Smooth muscle cell (in vitro differentiated cells): ENCODE measurements at regions not wholly inside any gene's neighbourhood (a gene's known extent, or its start where the extent isn't known, plus 50 kb on each side); places are given as distances from the start of the nearest gene placed in this dataset.

ENCODE experiments used
- DNase-seq: peaks from one replicate; lab custom pipeline; 2025; ENCODE audit not compliant: unreplicated experiment; lab: John Stamatoyannopoulos, UW
- H2AFZ ChIP-seq: fragments of 200-600 bp; sonication (generic); 2 replicates; pipeline ENCODE4 v1.6.0; 2016; ENCODE audit warnings: antibody characterized with exemption, low read depth, mild to moderate bottlenecking
- H3F3A ChIP-seq: fragments of 200-600 bp; sonication (generic); 2 replicates; pipeline ENCODE4 v1.6.0; 2017; ENCODE audit warnings: antibody characterized with exemption, low read depth
- H3K27ac ChIP-seq: fragments of 200-600 bp; sonication (generic); 2 replicates; pipeline ENCODE4 v1.5.1; 2016; ENCODE audit warnings: low read depth, mild to moderate bottlenecking
- H3K27me3 ChIP-seq: fragments of 200-600 bp; sonication (generic); 2 replicates; pipeline ENCODE4 v1.6.1; 2016; ENCODE audit warnings: low read depth, mild to moderate bottlenecking
- H3K36me3 ChIP-seq: fragments of 200-600 bp; sonication (generic); 2 replicates; pipeline ENCODE4 v1.5.1; 2016; ENCODE audit warnings: low read depth
- H3K4me1 ChIP-seq: fragments of 200-600 bp; sonication (generic); 2 replicates; pipeline ENCODE4 v1.5.1; 2016; ENCODE audit warnings: low read depth
- H3K4me2 ChIP-seq: fragments of 200-600 bp; sonication (generic); 2 replicates; pipeline ENCODE4 v1.6.0; 2016; ENCODE audit warnings: mild to moderate bottlenecking
- H3K4me3 ChIP-seq: fragments of 200-600 bp; sonication (generic); 2 replicates; pipeline ENCODE4 v1.5.1; 2016; ENCODE audit warnings: mild to moderate bottlenecking
- H3K79me2 ChIP-seq: fragments of 200-600 bp; sonication (generic); 2 replicates; pipeline ENCODE4 v1.6.0; 2016; ENCODE audit warnings: low read depth, mild to moderate bottlenecking
- H3K9ac ChIP-seq: fragments of 200-600 bp; sonication (generic); 2 replicates; pipeline ENCODE4 v1.6.0; 2016; ENCODE audit warnings: low read depth
- H3K9me3 ChIP-seq: fragments of 200-600 bp; sonication (generic); replicated peaks from 2 replicates; pipeline ENCODE4 v1.5.1; 2016; ENCODE audit warnings: low read depth
- H4K20me1 ChIP-seq: fragments of 200-600 bp; sonication (generic); 2 replicates; pipeline ENCODE4 v1.6.0; 2016; ENCODE audit warnings: low read depth
- WGBS: methylation state at CpG from one replicate; pipeline ENCODE4 v1.1.7; 2016; ENCODE audit warnings: low lambda C conversion rate; 5-methylcytosine and 5-hydroxymethylcytosine counted together
- TF ChIP-seq, protein P1 (sequence below): fragments of 200-600 bp; sonication (generic); IDR thresholded peaks from 2 replicates; pipeline ENCODE4 v1.5.1; 2017; ENCODE audit warnings: borderline replicate concordance, mild to moderate bottlenecking, antibody characterized with exemption; ENCODE audit not compliant: insufficient read depth, poor library complexity, severe bottlenecking

DNA sequence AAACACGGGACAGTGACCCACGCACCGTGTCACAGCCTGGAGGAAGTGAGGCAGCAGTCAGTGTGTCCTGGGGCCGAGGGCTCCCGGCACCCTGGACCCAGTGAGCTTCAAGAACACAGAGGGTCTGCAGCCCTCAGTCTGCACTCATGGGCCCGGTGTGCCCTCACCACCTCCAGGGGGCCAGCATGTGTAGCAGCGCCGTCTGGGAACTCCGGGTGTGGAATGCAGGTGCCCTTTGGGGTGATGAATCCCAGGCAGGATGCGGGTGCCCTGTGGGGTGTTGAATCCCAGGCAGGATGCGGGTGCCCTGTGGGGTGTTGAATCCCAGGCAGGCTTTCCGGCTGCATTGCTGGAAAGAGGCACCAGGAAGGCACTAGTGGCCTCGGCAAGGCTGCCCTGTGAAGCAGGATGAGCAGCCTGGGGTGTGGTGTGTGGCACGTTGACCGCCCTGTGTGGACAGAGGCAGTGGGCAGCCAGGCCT is 1399.9 kb downstream of the BRD1 start:
- TF ChIP-seq, protein P1, sequence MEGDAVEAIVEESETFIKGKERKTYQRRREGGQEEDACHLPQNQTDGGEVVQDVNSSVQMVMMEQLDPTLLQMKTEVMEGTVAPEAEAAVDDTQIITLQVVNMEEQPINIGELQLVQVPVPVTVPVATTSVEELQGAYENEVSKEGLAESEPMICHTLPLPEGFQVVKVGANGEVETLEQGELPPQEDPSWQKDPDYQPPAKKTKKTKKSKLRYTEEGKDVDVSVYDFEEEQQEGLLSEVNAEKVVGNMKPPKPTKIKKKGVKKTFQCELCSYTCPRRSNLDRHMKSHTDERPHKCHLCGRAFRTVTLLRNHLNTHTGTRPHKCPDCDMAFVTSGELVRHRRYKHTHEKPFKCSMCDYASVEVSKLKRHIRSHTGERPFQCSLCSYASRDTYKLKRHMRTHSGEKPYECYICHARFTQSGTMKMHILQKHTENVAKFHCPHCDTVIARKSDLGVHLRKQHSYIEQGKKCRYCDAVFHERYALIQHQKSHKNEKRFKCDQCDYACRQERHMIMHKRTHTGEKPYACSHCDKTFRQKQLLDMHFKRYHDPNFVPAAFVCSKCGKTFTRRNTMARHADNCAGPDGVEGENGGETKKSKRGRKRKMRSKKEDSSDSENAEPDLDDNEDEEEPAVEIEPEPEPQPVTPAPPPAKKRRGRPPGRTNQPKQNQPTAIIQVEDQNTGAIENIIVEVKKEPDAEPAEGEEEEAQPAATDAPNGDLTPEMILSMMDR: no peak
- Histone ChIP-seq H3K4me3 (no peak overlapping the region), H3K4me1 (peaks cover 2% of the 10 kb centered on the region), H3K9me3 (no peaks in the 10 kb centered on the region), H4K20me1 (no peaks in the 10 kb centered on the region), H3K27me3 (no peaks in the 10 kb centered on the region), H3K79me2 (no peaks in the 10 kb centered on the region), H3K4me2 (no peak overlapping the region), H2AFZ (no peak overlapping the region), H3K27ac (no peak overlapping the region), H3K9ac (no peak overlapping the region), H3F3A (no peaks in the 10 kb centered on the region), H3K36me3 (no peaks in the 10 kb centered on the region)
- 86% methylated on average over 15 of the region's 15 CpGs for WGBS
- DNase-seq: no peak

GRCh38 chr22:48426466-48427380 is 1401.0 kb downstream of the BRD1 start:
- no peak for DNase-seq
- Histone ChIP-seq H3K4me1 (peaks cover 2% of the 10 kb centered on the region), H3K27me3 (no peaks in the 10 kb centered on the region), H3F3A (no peaks in the 10 kb centered on the region), H4K20me1 (no peaks in the 10 kb centered on the region), H3K9ac (no peak overlapping the region), H3K9me3 (no peaks in the 10 kb centered on the region), H3K79me2 (no peaks in the 10 kb centered on the region), H3K27ac (no peak overlapping the region), H3K4me2 (no peak overlapping the region), H2AFZ (no peak overlapping the region), H3K4me3 (no peak overlapping the region), H3K36me3 (no peaks in the 10 kb centered on the region)
- WGBS: 91% methylated on average over 18 of the region's 18 CpGs
- TF ChIP-seq, protein P1: no peak

DNA sequence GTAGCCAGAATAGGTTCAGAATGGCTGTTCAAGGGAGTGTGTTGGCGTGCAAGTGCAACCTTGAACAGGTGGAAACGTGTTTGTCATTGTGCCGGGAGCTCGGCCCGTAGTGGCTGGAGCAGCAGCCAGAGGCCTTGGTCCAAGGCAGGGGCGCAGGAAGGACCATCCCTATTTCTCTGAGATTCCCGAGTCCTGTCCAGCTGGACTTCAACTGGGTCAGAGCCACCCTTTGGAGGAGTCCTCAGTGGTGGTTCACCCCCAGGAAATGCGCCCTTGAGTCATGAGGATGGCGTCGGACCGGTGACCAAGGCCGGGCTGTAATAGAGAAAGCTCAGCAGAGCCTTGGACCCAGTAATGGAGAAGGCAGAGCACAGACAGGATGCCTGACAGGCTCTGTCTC is 1402.0 kb downstream of the BRD1 start:
- H3K27ac ChIP-seq: no peak overlapping the region
- H3K27me3 ChIP-seq: no peaks in the 10 kb centered on the region
- H3K9ac ChIP-seq: no peak overlapping the region
- H3K4me1 ChIP-seq: peaks cover 2% of the 10 kb centered on the region
- TF ChIP-seq, protein P1: no peak
- no peak for DNase-seq
- no peaks in the 10 kb centered on the region for H3K36me3 ChIP-seq
- H3K79me2 ChIP-seq: no peaks in the 10 kb centered on the region
- H3K9me3 ChIP-seq: no peaks in the 10 kb centered on the region
- H3F3A ChIP-seq: no peaks in the 10 kb centered on the region
- H3K4me2 ChIP-seq: no peak overlapping the region
- no peaks in the 10 kb centered on the region for H4K20me1 ChIP-seq
- no peak overlapping the region for H3K4me3 ChIP-seq
- 94% methylated on average over 12 of the region's 12 CpGs for WGBS
- no peak overlapping the region for H2AFZ ChIP-seq

- Histone ChIP-seq H3K79me2 (no peaks in the 10 kb centered on the region), H3K9me3 (no peaks in the 10 kb centered on the region), H3K27me3 (no peaks in the 10 kb centered on the region), H4K20me1 (no peaks in the 10 kb centered on the region), H3K4me1 (peaks cover 2% of the 10 kb centered on the region), H3K4me3 (no peak overlapping the region), H3F3A (no peaks in the 10 kb centered on the region), H2AFZ (no peak overlapping the region), H3K4me2 (no peak overlapping the region), H3K9ac (no peak overlapping the region), H3K27ac (no peak overlapping the region), H3K36me3 (no peaks in the 10 kb centered on the region)
- DNase-seq: no peak
- whole genome bisulfite sequencing: 92% methylated on average over 15 of the region's 15 CpGs
- TF ChIP-seq, protein P1: no peak
These were observed 1402.6 kb downstream of the BRD1 start for GRCh38 chr22:48425091-48425506.
